HepG2 (cell line): ENCODE measurements at regions not wholly inside any gene's neighbourhood (a gene's known extent, or its start where the extent isn't known, plus 50 kb on each side); places are given as distances from the start of the nearest gene placed in this dataset.
A peak's percentile ranks its signal among the peaks of the same experiment; 100 is the strongest.

Source experiments
- ATAC-seq: fragments of 200-7000 bp; cut with Tn5 transposase; 3 replicates; pipeline ENCODE4 v1.9.1; 2020; ENCODE audit warnings: mild to moderate bottlenecking, moderate library complexity
- BruUV-seq: library from RNA; stranded (reverse); fragments of 400-500 nt; replicated peaks from 2 replicates; lab custom pipeline; 2021; lab: Mats Ljungman, UMichigan
- CTCF ChIA-PET: fragments of 300-600 bp; formaldehyde crosslinking; extraction: SDS; loops from one replicate; lab custom pipeline; 2021; ENCODE audit warnings: low total read pairs, inconsistent platforms, low intra/inter-chr PET ratio; lab: Yijun Ruan, JAX
- POLR2A ChIA-PET: fragments of 350-600 bp; sonication (Branson Sonifier 250); formaldehyde crosslinking; loops from one replicate; lab custom pipeline; 2020; ENCODE audit warnings: antibody characterized with exemption, inconsistent platforms; lab: Yijun Ruan, JAX
- DNase-seq: peaks from one replicate; pipeline ENCODE4 v3.0.0-alpha.2; 2015; ENCODE audit warnings: low spot score
- FAIRE-seq: peaks from 3 replicates; lab custom pipeline; 2011; peaks lifted over from hg19 to GRCh38; lab: Jason Lieb, UNC
- H2AFZ ChIP-seq: one replicate; pipeline ENCODE4 v1.6.1; 2011; ENCODE audit warnings: low read length, inconsistent platforms
- H3K27ac ChIP-seq: fragments of 300-600 bp; 3 replicates; pipeline ENCODE4 v1.8.0; 2011; ENCODE audit warnings: mixed run types, mild to moderate bottlenecking, mixed read lengths, low read length, inconsistent platforms; ENCODE audit not compliant: insufficient read depth; ENCODE audit errors: extremely low read length
- H3K27me3 ChIP-seq, 2 experiments: fragments of 200-600 bp in 1 of 2; 2 replicates in 1 of 2; 3 replicates in 1 of 2; pipeline versions ENCODE4 v1.6.0 to v1.8.0; 2011; ENCODE audit warnings: low read length in 2 of 2, mild to moderate bottlenecking in 2 of 2, moderate library complexity in 2 of 2, inconsistent platforms in 1 of 2; ENCODE audit not compliant: insufficient read depth in 2 of 2, control insufficient read depth in 1 of 2
- H3K36me3 ChIP-seq, 2 experiments: fragments of 200-600 bp in 1 of 2; replicated peaks in 1 of 2; 2 replicates in 1 of 2; 3 replicates in 1 of 2; pipeline versions ENCODE4 v1.5.1 to v1.8.0; 2011; ENCODE audit warnings: low read length in 2 of 2, inconsistent platforms in 1 of 2; ENCODE audit not compliant: insufficient read depth in 2 of 2, control insufficient read depth in 1 of 2
- H3K4me1 ChIP-seq: 2 replicates; pipeline ENCODE4 v1.5.1; 2012; ENCODE audit warnings: low read length, inconsistent platforms; ENCODE audit not compliant: insufficient read depth
- H3K4me2 ChIP-seq: 2 replicates; pipeline ENCODE4 v1.6.0; 2011; ENCODE audit warnings: low read depth, low read length, inconsistent platforms
- H3K4me3 ChIP-seq, 3 experiments: fragments of 200-600 bp in 1 of 3; sonication (generic), shearing (Covaris generic) in 1 of 3; replicated peaks in 1 of 3; 2 replicates each; pipeline ENCODE4 v1.5.1; 2011 to 2016; ENCODE audit warnings: low read length in 3 of 3, inconsistent platforms in 2 of 3, low read depth in 2 of 3, mild to moderate bottlenecking in 2 of 3, control low read depth in 1 of 3, mixed read lengths in 1 of 3; ENCODE audit not compliant: insufficient read depth in 1 of 3
- H3K79me2 ChIP-seq: one replicate; pipeline ENCODE4 v1.6.1; 2011; ENCODE audit warnings: low read length, inconsistent platforms; ENCODE audit not compliant: insufficient read depth
- H3K9ac ChIP-seq: 2 replicates; pipeline ENCODE4 v1.6.0; 2011; ENCODE audit warnings: mild to moderate bottlenecking, low read depth, low read length, inconsistent platforms; ENCODE audit not compliant: insufficient read depth
- H3K9me3 ChIP-seq: 2 replicates; pipeline ENCODE4 v1.5.1; 2012; ENCODE audit warnings: mild to moderate bottlenecking, low read length
- H4K20me1 ChIP-seq: 2 replicates; pipeline ENCODE4 v1.6.0; 2011; ENCODE audit warnings: inconsistent platforms, mild to moderate bottlenecking, low read length, moderate library complexity; ENCODE audit not compliant: insufficient read depth
- MAFF ChIP-seq: IDR thresholded peaks from 2 replicates; pipeline ENCODE4 v1.6.1; 2011; ENCODE audit warnings: low read depth, low read length, improper control_type of control experiment
- MAFK ChIP-seq, 2 experiments: IDR thresholded peaks in 1 of 2; conservative IDR thresholded peaks in 1 of 2; 2 replicates each; pipeline ENCODE4 v1.6.1; 2011; ENCODE audit warnings: improper control_type of control experiment in 2 of 2, low read length in 2 of 2
- ZNF512B ChIP-seq: sonication (generic); formaldehyde crosslinking; IDR thresholded peaks from 2 replicates; pipeline ENCODE4 v1.5.1; 2020; ENCODE audit warnings: missing genetic modification reagents, mild to moderate bottlenecking, borderline replicate concordance
- whole genome bisulfite sequencing: methylation state at CpG from one replicate; pipeline ENCODE4 v1.1.6; 2017; ENCODE audit warnings: low lambda C conversion rate; 5-methylcytosine and 5-hydroxymethylcytosine counted together
- in situ Hi-C: cut with HindIII; loops from 2 replicates; pipeline ENCODE4 v1.10.0; 2017; ENCODE audit warnings: low pct_unique_long_range_greater_than_20kb; ENCODE audit not compliant: extremely low pct_ligation_motif_present
- intact Hi-C: fragments of 100-400 bp; cut with micrococcal nuclease; formaldehyde crosslinking; loops from one replicate; pipeline ENCODE4 v1.10.0; 2022; ENCODE audit not compliant: unreplicated experiment

GRCh38 chr6:41457303-41457670, 88.9 kb upstream of the FOXP4 start:
- 18% methylated on average over 8 of the region's 8 CpGs for WGBS
- in situ Hi-C loops = no loop called here

More at GRCh38 chr6:41457303-41457670, 88.9 kb upstream of the FOXP4 start:
- 0 out of 2 replicates have a peak overlapping the region, but pooled peaks have one; percentile 2 for H3K9ac ChIP-seq
- POLR2A ChIA-PET = interaction anchor here (0.8 to 2.3 kb wide), 14 partner anchors 13 to 593 kb away, joined by 3 to 20 read pairs (median 4); partner anchors contain the start of gene TAF8
- no peak for FAIRE-seq
- no TSS peak for BruUV-seq
- ATAC-seq = no peak
- no peaks in the 10 kb centered on the region for H3K36me3 ChIP-seq
- H3K27ac ChIP-seq = peak overlapping the region; percentile 30
- peaks cover 90% of the 10 kb centered on the region for H3K4me1 ChIP-seq
- H4K20me1 ChIP-seq = no peaks in the 10 kb centered on the region
- H3K27me3 ChIP-seq = peaks cover 6 to 24% of the 10 kb centered on the region in 2 experiments; a peak in 4 of 5 replicates
- DNase-seq = no peak
- TF ChIP-seq MAFK (conservative IDR thresholded peaks at IDR 0.05 in 1 of 2, IDR thresholded peaks at IDR 0.05 in 1 of 2; ENCODE audit: low read length in 2 of 2) (peak; percentile 66 to 70), ZNF512B (CRISPR knock-in tag) (no peak), MAFF (peak; percentile 55)
- TF ChIP-seq, all 625 proteins: peak for 2
- intact Hi-C loops = no loop called here
- CTCF ChIA-PET = interaction anchor here (0.9 kb wide), 1 partner anchor 33 kb away, joined by 6 read pairs; no protein-coding TSS in a partner anchor
- peak overlapping the region; percentile 58 for H3K4me2 ChIP-seq
- H3K79me2 ChIP-seq = no peaks in the 10 kb centered on the region
- H2AFZ ChIP-seq = no peak overlapping the region
- no peaks in the 10 kb centered on the region for H3K9me3 ChIP-seq
- H3K4me3 ChIP-seq = no peak overlapping the region
